NAMALWA (cell line): ENCODE measurements at regions not wholly inside any gene's neighbourhood (a gene's known extent, or its start where the extent isn't known, plus 50 kb on each side); places are given as distances from the start of the nearest gene placed in this dataset.

Experiments used
- DNase-seq: peaks from one replicate; pipeline ENCODE4 v3.0.0-alpha.2; 2015; ENCODE audit warnings: low spot score

GRCh38 chr14:71467361-71467811 is 464.8 kb upstream of the RGS6 start:
- no peak for DNase-seq

- no peak for DNase-seq
Measured at GRCh38 chr14:71468701-71469100, 463.5 kb upstream of the RGS6 start.

- no peak for DNase-seq
Measured at GRCh38 chr14:71469643-71470335, 462.4 kb upstream of the RGS6 start.

GRCh38 chr14:71471634-71472355 is 460.4 kb upstream of the RGS6 start:
- DNase-seq = no peak

GRCh38 chr14:71472356-71473340 is 459.6 kb upstream of the RGS6 start:
- no peak for DNase-seq

GRCh38 chr14:71473843-71474242 is 458.4 kb upstream of the RGS6 start:
- no peak for DNase-seq

GRCh38 chr14:71474301-71475265 is 457.6 kb upstream of the RGS6 start:
- no peak for DNase-seq

GRCh38 chr14:71475916-71476315 is 456.3 kb upstream of the RGS6 start:
- no peak for DNase-seq

GRCh38 chr14:71478542-71478941 is 453.7 kb upstream of the RGS6 start:
- no peak for DNase-seq

GRCh38 chr14:71481021-71481654 is 451.1 kb upstream of the RGS6 start:
- no peak for DNase-seq

- DNase-seq = no peak
Measured at GRCh38 chr14:71482671-71483070, 449.6 kb upstream of the RGS6 start.

- no peak for DNase-seq
Measured at GRCh38 chr14:71483154-71483553, 449.1 kb upstream of the RGS6 start.

GRCh38 chr14:71485833-71486232 is 446.4 kb upstream of the RGS6 start:
- DNase-seq = no peak

- no peak for DNase-seq
Measured at GRCh38 chr14:71486279-71486678, 445.9 kb upstream of the RGS6 start.

- DNase-seq = no peak
Measured at GRCh38 chr14:71487449-71487848, 444.8 kb upstream of the RGS6 start.

- DNase-seq = no peak
Measured at GRCh38 chr14:71487941-71488340, 444.3 kb upstream of the RGS6 start.

- DNase-seq = no peak
Measured at GRCh38 chr14:71488703-71489191, 443.5 kb upstream of the RGS6 start.

- no peak for DNase-seq
Measured at GRCh38 chr14:71489742-71490141, 442.5 kb upstream of the RGS6 start.

- DNase-seq = no peak
Measured at GRCh38 chr14:71491931-71492330, 440.3 kb upstream of the RGS6 start.

- no peak for DNase-seq
Measured at GRCh38 chr14:71492346-71492745, 439.9 kb upstream of the RGS6 start.
